H9 (cell line): ENCODE measurements at regions not wholly inside any gene's neighbourhood (a gene's known extent, or its start where the extent isn't known, plus 50 kb on each side); places are given as distances from the start of the nearest gene placed in this dataset.

Source experiments
- DNase-seq: peaks from one replicate; pipeline ENCODE4 v3.0.0-alpha.2; 2017
- H2AFZ ChIP-seq: one replicate; pipeline ENCODE4 v1.6.1; 2013; ENCODE audit warnings: mild to moderate bottlenecking, low read length, control low read depth, moderate library complexity
- H2AK5ac ChIP-seq: 2 replicates; pipeline ENCODE4 v1.6.1; 2013; ENCODE audit warnings: low read length, control low read depth, mixed read lengths; ENCODE audit not compliant: insufficient read length
- H2BK120ac ChIP-seq: one replicate; pipeline ENCODE4 v1.6.1; 2013; ENCODE audit warnings: low read depth, mild to moderate bottlenecking, low read length, control low read depth, inconsistent platforms; ENCODE audit not compliant: poor library complexity, severe bottlenecking
- H2BK12ac ChIP-seq: 2 replicates; pipeline ENCODE4 v1.6.1; 2013; ENCODE audit warnings: low read length, control low read depth, mixed read lengths, low read depth; ENCODE audit not compliant: insufficient read length
- H2BK15ac ChIP-seq: 2 replicates; pipeline ENCODE4 v1.6.1; 2013; ENCODE audit warnings: low read depth, low read length, control low read depth
- H2BK20ac ChIP-seq: one replicate; pipeline ENCODE4 v1.6.1; 2013; ENCODE audit warnings: low read depth, mild to moderate bottlenecking, low read length, control low read depth, inconsistent platforms; ENCODE audit not compliant: poor library complexity, severe bottlenecking
- H2BK5ac ChIP-seq: 2 replicates; pipeline ENCODE4 v1.6.1; 2013; ENCODE audit warnings: low read length, control low read depth, mixed read lengths; ENCODE audit not compliant: insufficient read length
- H3K14ac ChIP-seq: 2 replicates; pipeline ENCODE4 v1.6.1; 2013; ENCODE audit warnings: low read length, control low read depth; ENCODE audit not compliant: insufficient read depth
- H3K18ac ChIP-seq: 2 replicates; pipeline ENCODE4 v1.6.1; 2013; ENCODE audit warnings: low read depth, mild to moderate bottlenecking, mixed read lengths, low read length, control low read depth; ENCODE audit not compliant: insufficient read length
- H3K23ac ChIP-seq: 2 replicates; pipeline ENCODE4 v1.6.1; 2013; ENCODE audit warnings: low read length, control low read depth, mixed read lengths, low read depth; ENCODE audit not compliant: insufficient read length
- H3K23me2 ChIP-seq: 2 replicates; pipeline ENCODE4 v1.6.1; 2013; ENCODE audit warnings: low read depth, mild to moderate bottlenecking, mixed read lengths, low read length, control low read depth; ENCODE audit not compliant: insufficient read length, poor library complexity, severe bottlenecking
- H3K27ac ChIP-seq: 2 replicates; pipeline ENCODE4 v1.5.1; 2013; ENCODE audit warnings: low read length, control low read depth, mixed read lengths, low read depth; ENCODE audit not compliant: insufficient read length
- H3K27me3 ChIP-seq: 2 replicates; pipeline ENCODE4 v1.6.1; 2013; ENCODE audit warnings: low read length, control low read depth, inconsistent platforms; ENCODE audit not compliant: insufficient read depth
- H3K4ac ChIP-seq: 2 replicates; pipeline ENCODE4 v1.6.1; 2013; ENCODE audit warnings: low read depth, mild to moderate bottlenecking, control low read depth, inconsistent platforms, low read length, moderate library complexity
- H3K4me1 ChIP-seq: 2 replicates; pipeline ENCODE4 v1.6.1; 2013; ENCODE audit warnings: low read length, control low read depth, inconsistent platforms; ENCODE audit not compliant: insufficient read depth
- H3K4me2 ChIP-seq: 2 replicates; pipeline ENCODE4 v1.6.1; 2013; ENCODE audit warnings: low read length, control low read depth, mixed read lengths; ENCODE audit not compliant: insufficient read length, insufficient read depth
- H3K56ac ChIP-seq: 2 replicates; pipeline ENCODE4 v1.6.1; 2013; ENCODE audit warnings: low read depth, mild to moderate bottlenecking, mixed read lengths, low read length, control low read depth; ENCODE audit not compliant: insufficient read length
- H3K79me1 ChIP-seq: 2 replicates; pipeline ENCODE4 v1.6.1; 2013; ENCODE audit warnings: low read depth, mild to moderate bottlenecking, moderate library complexity, low read length, control low read depth, inconsistent platforms; ENCODE audit not compliant: insufficient read depth, poor library complexity, severe bottlenecking
- H3K79me2 ChIP-seq: 2 replicates; pipeline ENCODE4 v1.6.1; 2013; ENCODE audit warnings: low read length, control low read depth, inconsistent platforms; ENCODE audit not compliant: insufficient read depth
- H3K9ac ChIP-seq: 2 replicates; pipeline ENCODE4 v1.6.1; 2013; ENCODE audit warnings: low read length, control low read depth, mixed read lengths; ENCODE audit not compliant: insufficient read length; ENCODE audit errors: extremely low read depth
- H3K9me3 ChIP-seq: one replicate; pipeline ENCODE4 v1.6.1; 2013; ENCODE audit warnings: low read depth, low read length, inconsistent platforms; ENCODE audit not compliant: control insufficient read depth
- H3T11ph ChIP-seq: one replicate; pipeline ENCODE4 v1.6.1; 2013; ENCODE audit warnings: mild to moderate bottlenecking, low read length, control low read depth, inconsistent platforms
- H4K20me1 ChIP-seq: one replicate; pipeline ENCODE4 v1.6.1; 2013; ENCODE audit not compliant: control insufficient read depth, insufficient read length, insufficient read depth
- H4K5ac ChIP-seq: 2 replicates; pipeline ENCODE4 v1.6.1; 2013; ENCODE audit warnings: low read depth, mild to moderate bottlenecking, mixed read lengths, low read length, control low read depth; ENCODE audit not compliant: insufficient read length
- H4K8ac ChIP-seq: replicated peaks from 2 replicates; pipeline ENCODE4 v1.6.1; 2013; ENCODE audit warnings: low read length, control low read depth, mixed read lengths, low read depth; ENCODE audit not compliant: insufficient read length
- H4K91ac ChIP-seq: 2 replicates; pipeline ENCODE4 v1.6.1; 2013; ENCODE audit warnings: low read depth, mild to moderate bottlenecking, moderate library complexity, mixed read lengths, low read length, control low read depth; ENCODE audit not compliant: insufficient read length
- H3K27ac Mint-ChIP-seq, 3 experiments: 2 replicates in 2 of 3; 3 replicates in 1 of 3; pipeline ENCODE4 v1.8.0; 2020 to 2021; ENCODE audit warnings: mixed read lengths in 3 of 3, mild to moderate bottlenecking in 1 of 3, moderate library complexity in 1 of 3
- H3K27me3 Mint-ChIP-seq: 2 replicates; pipeline ENCODE4 v1.8.0; 2021; ENCODE audit warnings: low read depth, mild to moderate bottlenecking, moderate library complexity, mixed read lengths
- H3K36me3 Mint-ChIP-seq, 3 experiments: 2 replicates in 2 of 3; 3 replicates in 1 of 3; pipeline ENCODE4 v1.8.0; 2020 to 2021; ENCODE audit warnings: low read depth in 3 of 3, mixed read lengths in 3 of 3; ENCODE audit not compliant: insufficient read depth in 1 of 3
- H3K4me1 Mint-ChIP-seq, 2 experiments: 2 replicates each; pipeline ENCODE4 v1.8.0; 2020; ENCODE audit warnings: mixed read lengths in 2 of 2
- H3K4me3 Mint-ChIP-seq, 2 experiments: 2 replicates in 1 of 2; 3 replicates in 1 of 2; pipeline ENCODE4 v1.8.0; 2020 to 2021; ENCODE audit warnings: mild to moderate bottlenecking in 2 of 2, mixed read lengths in 2 of 2, moderate library complexity in 1 of 2
- H3K9me3 Mint-ChIP-seq, 2 experiments: 2 replicates in 1 of 2; 3 replicates in 1 of 2; pipeline ENCODE4 v1.8.0; 2020; ENCODE audit warnings: mild to moderate bottlenecking in 2 of 2, mixed read lengths in 2 of 2, moderate library complexity in 1 of 2
- WGBS: extraction: QIAGEN DNeasy Blood & Tissue Kit; methylation state at CpG from one replicate; pipeline ENCODE4 v1.1.7; 2013; ENCODE audit warnings: missing lambda C conversion rate, low lambda C conversion rate, mixed read lengths; ENCODE audit not compliant: insufficient read length; ENCODE audit errors: extremely low coverage; 5-methylcytosine and 5-hydroxymethylcytosine counted together
- TF ChIP-seq, protein P1 (sequence below): fragments of 200-600 bp; sonication (generic); conservative IDR thresholded peaks from 3 replicates; pipeline ENCODE4 v1.8.0; 2021; ENCODE audit warnings: antibody characterized with exemption, mild to moderate bottlenecking

DNA sequence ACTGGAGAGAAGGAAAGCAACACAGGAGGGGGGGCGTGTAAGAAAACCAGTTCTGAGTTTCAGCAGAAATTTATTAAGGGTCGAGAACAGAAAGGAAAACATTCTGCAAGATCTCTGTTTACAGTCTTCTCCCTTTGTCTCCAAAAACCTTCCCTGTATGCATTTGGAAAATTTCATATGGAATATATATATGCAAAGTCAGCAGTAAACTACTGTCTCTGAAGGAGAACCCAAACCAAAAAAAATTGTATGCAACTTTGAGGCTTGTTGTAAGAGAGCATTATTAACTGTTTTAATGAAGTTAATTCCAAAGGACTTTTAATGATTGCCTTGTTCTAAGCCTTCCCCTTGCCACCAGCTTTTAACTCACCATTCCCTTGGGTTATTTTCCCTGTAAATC is 238.2 kb upstream of the GPR149 start:
- H3K23me2 ChIP-seq: no peaks in the 10 kb centered on the region
- H3K4me2 ChIP-seq: no peak overlapping the region
- H4K91ac ChIP-seq: no peak overlapping the region
- Mint-ChIP-seq H3K4me1 (peaks cover 8 to 9% of the 10 kb centered on the region in 2 experiments), H3K27ac (peak overlapping the region in 2 of 3 experiments; percentile 7 to 75; a peak in 2 of 7 replicates), H3K9me3 (no peaks in the 10 kb centered on the region), H3K27me3 (no peaks in the 10 kb centered on the region), H3K36me3 (no peaks in the 10 kb centered on the region), H3K4me3 (no peak overlapping the region)
- WGBS: no CpG with 5 or more reads among the region's 2 CpGs
- H3K9me3 ChIP-seq: no peaks in the 10 kb centered on the region
- no peak overlapping the region for H2BK15ac ChIP-seq
- H2BK5ac ChIP-seq: no peak overlapping the region
- no peak overlapping the region for H4K5ac ChIP-seq
- no peak overlapping the region for H3K9ac ChIP-seq
- no peak overlapping the region for H3K4ac ChIP-seq
- H3K79me2 ChIP-seq: no peaks in the 10 kb centered on the region
- no peak overlapping the region for H3K18ac ChIP-seq
- no peak overlapping the region for H2BK12ac ChIP-seq
- H3K14ac ChIP-seq: no peak overlapping the region
- H3K4me1 ChIP-seq: no peaks in the 10 kb centered on the region; the same call in 1 of the 2 replicates
- H4K20me1 ChIP-seq: no peaks in the 10 kb centered on the region
- no peak for DNase-seq
- H4K8ac ChIP-seq: no peak overlapping the region
- no peak overlapping the region for H2AK5ac ChIP-seq
- H3K56ac ChIP-seq: no peak overlapping the region
- H3K27me3 ChIP-seq: no peaks in the 10 kb centered on the region
- no peaks in the 10 kb centered on the region for H3K79me1 ChIP-seq
- H3K27ac ChIP-seq: no peak overlapping the region
- TF ChIP-seq, protein P1, sequence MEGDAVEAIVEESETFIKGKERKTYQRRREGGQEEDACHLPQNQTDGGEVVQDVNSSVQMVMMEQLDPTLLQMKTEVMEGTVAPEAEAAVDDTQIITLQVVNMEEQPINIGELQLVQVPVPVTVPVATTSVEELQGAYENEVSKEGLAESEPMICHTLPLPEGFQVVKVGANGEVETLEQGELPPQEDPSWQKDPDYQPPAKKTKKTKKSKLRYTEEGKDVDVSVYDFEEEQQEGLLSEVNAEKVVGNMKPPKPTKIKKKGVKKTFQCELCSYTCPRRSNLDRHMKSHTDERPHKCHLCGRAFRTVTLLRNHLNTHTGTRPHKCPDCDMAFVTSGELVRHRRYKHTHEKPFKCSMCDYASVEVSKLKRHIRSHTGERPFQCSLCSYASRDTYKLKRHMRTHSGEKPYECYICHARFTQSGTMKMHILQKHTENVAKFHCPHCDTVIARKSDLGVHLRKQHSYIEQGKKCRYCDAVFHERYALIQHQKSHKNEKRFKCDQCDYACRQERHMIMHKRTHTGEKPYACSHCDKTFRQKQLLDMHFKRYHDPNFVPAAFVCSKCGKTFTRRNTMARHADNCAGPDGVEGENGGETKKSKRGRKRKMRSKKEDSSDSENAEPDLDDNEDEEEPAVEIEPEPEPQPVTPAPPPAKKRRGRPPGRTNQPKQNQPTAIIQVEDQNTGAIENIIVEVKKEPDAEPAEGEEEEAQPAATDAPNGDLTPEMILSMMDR: no peak
- H3T11ph ChIP-seq: no peak overlapping the region
- no peak overlapping the region for H2BK120ac ChIP-seq
- no peak overlapping the region for H2BK20ac ChIP-seq
- H2AFZ ChIP-seq: no peak overlapping the region
- H3K23ac ChIP-seq: no peak overlapping the region
